ENCODE measurements at regions not wholly inside any gene's neighbourhood (a gene's known extent, or its start where the extent isn't known, plus 50 kb on each side); places are given as distances from the start of the nearest gene placed in this dataset.

DNA sequence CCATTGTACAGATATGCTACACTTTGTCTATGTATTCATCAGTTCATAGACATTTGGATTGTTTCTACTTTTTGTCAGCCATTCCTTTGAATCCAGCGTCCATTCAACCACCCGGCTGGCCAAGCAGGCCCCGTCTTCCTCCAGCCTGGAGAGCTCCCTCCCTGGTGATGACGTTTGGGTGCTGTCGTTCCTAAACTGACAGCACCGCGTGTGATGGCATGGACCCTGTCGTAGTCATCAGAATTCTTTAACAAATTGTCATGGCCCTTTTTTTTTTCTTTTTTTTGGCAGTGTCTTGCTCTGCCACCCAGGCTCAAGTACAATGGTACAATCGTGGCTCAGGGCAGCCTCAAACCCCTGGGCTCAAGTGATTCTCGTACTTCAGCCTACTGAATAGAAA, 138.6 kb upstream of the ERRFI1 start:
- 93% methylated on average over 10 of the region's 10 CpGs for WGBS (ENCODE audit: low lambda C conversion rate, missing lambda C conversion rate)
- Histone ChIP-seq H3K79me2 (no peaks in the 10 kb centered on the region), H3K27me3 (no peaks in the 10 kb centered on the region), H3K27ac (no peak overlapping the region), H2AFZ (no peak overlapping the region), H4K20me1 (ENCODE audit: insufficient read depth, poor library complexity, severe bottlenecking) (no peaks in the 10 kb centered on the region), H3K9me2 (replicated peaks; ENCODE audit: insufficient read depth) (no peaks in the 10 kb centered on the region), H3K36me3 (replicated peaks; ENCODE audit: insufficient read depth, low read depth) (no peaks in the 10 kb centered on the region), H3K4me2 (no peak overlapping the region), H3K4me1 (ENCODE audit: insufficient read depth) (peaks cover 5% of the 10 kb centered on the region), H3K9me3 (ENCODE audit: low read depth) (no peaks in the 10 kb centered on the region), H3K4me3 (no peak overlapping the region)
- no peak for DNase-seq (ENCODE audit: low spot score)
- no peak for TF ChIP-seq EZH2phosphoT487 (IDR thresholded peaks at IDR 0.05; ENCODE audit: low read depth, severe bottlenecking, unreplicated experiment)
- no peak for TF ChIP-seq EZH2 (IDR thresholded peaks at IDR 0.05; ENCODE audit: borderline replicate concordance)
- TF ChIP-seq CTCF (IDR thresholded peaks at IDR 0.05; ENCODE audit: poor library complexity): no peak

GRCh38 chr1:8163039-8163438, 136.9 kb upstream of the ERRFI1 start:
- no peak for DNase-seq (ENCODE audit: low spot score)
- no peak overlapping the region for H3K4me3 ChIP-seq
- H2AFZ ChIP-seq: no peak overlapping the region
- no peaks in the 10 kb centered on the region for H3K9me3 ChIP-seq (ENCODE audit: low read depth)
- H3K79me2 ChIP-seq: no peaks in the 10 kb centered on the region
- H4K20me1 ChIP-seq (ENCODE audit: insufficient read depth, poor library complexity, severe bottlenecking): no peaks in the 10 kb centered on the region
- H3K27ac ChIP-seq: no peak overlapping the region
- H3K36me3 ChIP-seq (replicated peaks; ENCODE audit: insufficient read depth, low read depth): no peaks in the 10 kb centered on the region
- no peaks in the 10 kb centered on the region for H3K4me1 ChIP-seq (ENCODE audit: insufficient read depth)
- H3K27me3 ChIP-seq: no peaks in the 10 kb centered on the region
- H3K4me2 ChIP-seq: no peak overlapping the region
- TF ChIP-seq EZH2phosphoT487 (IDR thresholded peaks at IDR 0.05; ENCODE audit: low read depth, severe bottlenecking, unreplicated experiment) (no peak), EZH2 (IDR thresholded peaks at IDR 0.05; ENCODE audit: borderline replicate concordance) (no peak), CTCF (IDR thresholded peaks at IDR 0.05; ENCODE audit: poor library complexity) (no peak)
- no peaks in the 10 kb centered on the region for H3K9me2 ChIP-seq (replicated peaks; ENCODE audit: insufficient read depth)
- 97% methylated on average over 4 of the region's 4 CpGs for WGBS (ENCODE audit: low lambda C conversion rate, missing lambda C conversion rate)

- no peak overlapping the region for H3K27ac ChIP-seq
- H3K79me2 ChIP-seq: no peaks in the 10 kb centered on the region
- no peaks in the 10 kb centered on the region for H3K27me3 ChIP-seq
- H3K9me3 ChIP-seq (ENCODE audit: low read depth): no peaks in the 10 kb centered on the region
- H3K4me3 ChIP-seq: no peak overlapping the region
- DNase-seq (ENCODE audit: low spot score): no peak
- H2AFZ ChIP-seq: no peak overlapping the region
- no peak for TF ChIP-seq EZH2phosphoT487 (IDR thresholded peaks at IDR 0.05; ENCODE audit: low read depth, severe bottlenecking, unreplicated experiment)
- TF ChIP-seq EZH2 (IDR thresholded peaks at IDR 0.05; ENCODE audit: borderline replicate concordance): no peak
- no peak for TF ChIP-seq CTCF (IDR thresholded peaks at IDR 0.05; ENCODE audit: poor library complexity)
- H4K20me1 ChIP-seq (ENCODE audit: insufficient read depth, poor library complexity, severe bottlenecking): no peaks in the 10 kb centered on the region
- no peaks in the 10 kb centered on the region for H3K36me3 ChIP-seq (replicated peaks; ENCODE audit: insufficient read depth, low read depth)
- no peaks in the 10 kb centered on the region for H3K4me1 ChIP-seq (ENCODE audit: insufficient read depth)
- H3K4me2 ChIP-seq: no peak overlapping the region
- 84% methylated on average over 7 of the region's 7 CpGs for WGBS (ENCODE audit: low lambda C conversion rate, missing lambda C conversion rate)
- no peaks in the 10 kb centered on the region for H3K9me2 ChIP-seq (replicated peaks; ENCODE audit: insufficient read depth)
These were observed 136.1 kb upstream of the ERRFI1 start for GRCh38 chr1:8162168-8162567.

GRCh38 chr1:8161546-8162105, 135.5 kb upstream of the ERRFI1 start:
- 79% methylated on average over 9 of the region's 9 CpGs for WGBS (ENCODE audit: low lambda C conversion rate, missing lambda C conversion rate)
- Histone ChIP-seq H3K27ac (no peak overlapping the region), H3K4me3 (no peak overlapping the region), H3K9me3 (ENCODE audit: low read depth) (no peaks in the 10 kb centered on the region), H2AFZ (no peak overlapping the region), H3K27me3 (no peaks in the 10 kb centered on the region), H3K9me2 (replicated peaks; ENCODE audit: insufficient read depth) (no peaks in the 10 kb centered on the region), H3K4me1 (ENCODE audit: insufficient read depth) (no peaks in the 10 kb centered on the region), H3K36me3 (replicated peaks; ENCODE audit: insufficient read depth, low read depth) (no peaks in the 10 kb centered on the region), H3K79me2 (no peaks in the 10 kb centered on the region), H4K20me1 (ENCODE audit: insufficient read depth, poor library complexity, severe bottlenecking) (no peaks in the 10 kb centered on the region), H3K4me2 (no peak overlapping the region)
- DNase-seq (ENCODE audit: low spot score): no peak
- no peak for TF ChIP-seq CTCF (IDR thresholded peaks at IDR 0.05; ENCODE audit: poor library complexity)
- TF ChIP-seq EZH2 (IDR thresholded peaks at IDR 0.05; ENCODE audit: borderline replicate concordance): no peak

Measured in hepatocyte (in vitro differentiated cells).